ENCODE measurements at regions not wholly inside any gene's neighbourhood (a gene's known extent, or its start where the extent isn't known, plus 50 kb on each side); places are given as distances from the start of the nearest gene placed in this dataset.

DNA sequence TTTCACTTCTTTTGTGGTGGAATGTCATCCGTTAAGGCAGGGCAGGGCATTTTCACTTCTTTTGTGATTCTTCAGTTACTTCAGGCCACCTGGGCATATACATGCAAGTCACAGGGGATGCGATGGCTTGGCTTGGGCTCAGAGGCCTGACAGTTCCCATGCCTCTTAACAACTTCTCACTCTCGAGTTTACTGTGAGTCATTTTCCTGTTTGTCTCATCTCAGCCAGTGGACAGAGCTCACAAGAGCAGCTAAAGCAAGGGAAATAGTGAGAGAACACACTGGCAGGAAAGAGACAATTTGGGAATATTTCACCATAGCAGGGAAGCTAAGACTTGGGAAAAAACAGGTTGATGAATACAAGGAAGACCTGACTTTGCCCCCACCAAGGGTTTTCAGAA, 1275.7 kb downstream of the NLGN4Y start:
- no peaks in the 10 kb centered on the region for H3K36me3 Mint-ChIP-seq (ENCODE audit: low read depth)
- no peak for DNase-seq (ENCODE audit: low spot score)
- no peaks in the 10 kb centered on the region for H3K4me1 Mint-ChIP-seq (ENCODE audit: low read depth)
- H3K9me3 Mint-ChIP-seq: peaks cover 7% of the 10 kb centered on the region
- H3K27ac Mint-ChIP-seq: no peak overlapping the region
- H3K27me3 Mint-ChIP-seq (ENCODE audit: low read depth): no peaks in the 10 kb centered on the region
- intact Hi-C loops (cut with micrococcal nuclease): no loop called here
- no peak overlapping the region for H3K4me3 Mint-ChIP-seq (ENCODE audit: low read depth)

DNA sequence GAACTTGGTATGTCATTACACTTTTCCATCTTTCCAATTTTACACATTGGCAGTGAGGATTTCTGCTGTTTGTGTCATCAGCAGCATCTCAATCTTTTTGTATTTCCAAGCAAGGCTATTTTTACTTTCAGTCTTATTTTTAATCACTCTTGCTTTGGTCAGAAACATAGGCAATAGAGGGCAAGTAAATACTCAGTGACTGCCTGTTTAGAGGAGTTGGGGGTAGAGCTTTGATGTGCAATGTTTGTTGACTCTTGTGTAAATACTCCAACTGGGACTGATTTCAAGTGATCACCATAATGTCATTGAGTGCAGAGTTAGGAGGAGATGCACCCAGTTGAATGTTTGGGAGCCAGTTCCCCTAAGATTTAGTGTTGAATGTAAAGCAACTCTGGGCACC, 1281.7 kb downstream of the NLGN4Y start:
- no peak for DNase-seq (ENCODE audit: low spot score)
- Mint-ChIP-seq H3K9me3 (peaks cover 8% of the 10 kb centered on the region), H3K27ac (no peak overlapping the region), H3K4me1 (ENCODE audit: low read depth) (no peaks in the 10 kb centered on the region), H3K27me3 (ENCODE audit: low read depth) (no peaks in the 10 kb centered on the region), H3K4me3 (ENCODE audit: low read depth) (no peak overlapping the region), H3K36me3 (ENCODE audit: low read depth) (no peaks in the 10 kb centered on the region)
- intact Hi-C loops (cut with micrococcal nuclease): no loop called here

DNA sequence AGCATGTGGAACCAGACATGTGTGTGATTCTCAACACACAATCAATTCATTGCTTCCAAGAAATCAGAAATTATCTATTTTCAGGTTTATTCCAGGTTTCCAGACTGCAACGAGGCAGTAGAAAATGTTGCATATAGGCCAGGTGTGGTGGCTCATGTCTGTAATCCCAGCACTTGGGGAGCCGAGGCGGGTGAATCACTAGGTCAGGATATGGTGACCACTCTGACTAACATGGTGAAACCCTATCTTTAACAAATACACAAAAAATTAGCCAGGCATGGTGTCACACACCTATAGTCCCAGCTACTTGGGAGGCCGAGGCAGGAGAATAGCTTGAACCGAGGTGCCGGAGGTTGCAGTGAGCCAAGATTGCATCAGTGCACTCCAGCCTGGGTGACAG, 1289.9 kb downstream of the NLGN4Y start:
- no peaks in the 10 kb centered on the region for H3K27me3 Mint-ChIP-seq (ENCODE audit: low read depth)
- no peaks in the 10 kb centered on the region for H3K36me3 Mint-ChIP-seq (ENCODE audit: low read depth)
- no peak overlapping the region for H3K27ac Mint-ChIP-seq
- peaks cover 13% of the 10 kb centered on the region for H3K9me3 Mint-ChIP-seq
- intact Hi-C loops (cut with micrococcal nuclease): no loop called here
- no peaks in the 10 kb centered on the region for H3K4me1 Mint-ChIP-seq (ENCODE audit: low read depth)
- no peak for DNase-seq (ENCODE audit: low spot score)
- no peak overlapping the region for H3K4me3 Mint-ChIP-seq (ENCODE audit: low read depth)
